Liver (tissue), 8 donors: ENCODE measurements at regions not wholly inside any gene's neighbourhood (a gene's known extent, or its start where the extent isn't known, plus 50 kb on each side); places are given as distances from the start of the nearest gene placed in this dataset.

Experiments used
- DNase-seq: peaks from one replicate; pipeline ENCODE4 v3.0.0-alpha.2; 2017; ENCODE audit warnings: low spot score
- H3K27ac ChIP-seq, 2 donors: one replicate each; pipeline ENCODE4 v1.7.0; 2013; ENCODE audit warnings: inconsistent platforms in 2 of 2, low read length in 2 of 2, control low read depth in 1 of 2, low read depth in 1 of 2, mild to moderate bottlenecking in 1 of 2
- H3K27me3 ChIP-seq, 4 donors: one replicate each; pipeline versions ENCODE4 v1.6.1 to v1.7.0; 2013; ENCODE audit warnings: low read length in 3 of 4, inconsistent platforms in 1 of 4, mild to moderate bottlenecking in 1 of 4, moderate library complexity in 1 of 4; ENCODE audit not compliant: control insufficient read depth in 4 of 4, insufficient read depth in 4 of 4
- H3K36me3 ChIP-seq, 4 donors: one replicate each; pipeline versions ENCODE4 v1.6.1 to v1.7.0; 2013; ENCODE audit warnings: low read length in 3 of 4, mild to moderate bottlenecking in 3 of 4, low read depth in 1 of 4, moderate library complexity in 1 of 4; ENCODE audit not compliant: control insufficient read depth in 4 of 4, insufficient read depth in 3 of 4
- H3K4me1 ChIP-seq, 4 donors: one replicate each; pipeline versions ENCODE4 v1.6.1 to v1.7.0; 2013; ENCODE audit warnings: low read length in 3 of 4, mild to moderate bottlenecking in 3 of 4, moderate library complexity in 1 of 4; ENCODE audit not compliant: control insufficient read depth in 4 of 4, insufficient read depth in 4 of 4
- H3K4me3 ChIP-seq, 3 donors: one replicate each; pipeline versions ENCODE4 v1.6.1 to v1.7.0; 2013; ENCODE audit warnings: low read length in 3 of 3, control low read depth in 1 of 3, low read depth in 1 of 3, mild to moderate bottlenecking in 1 of 3
- H3K9ac ChIP-seq, 2 donors: one replicate each; pipeline ENCODE4 v1.7.0; 2013; ENCODE audit warnings: low read length in 2 of 2, mild to moderate bottlenecking in 2 of 2, moderate library complexity in 2 of 2, control low read depth in 1 of 2, low read depth in 1 of 2
- H3K9me3 ChIP-seq, 4 donors: one replicate each; pipeline versions ENCODE4 v1.6.1 to v1.7.0; 2013; ENCODE audit warnings: low read length in 3 of 4; ENCODE audit not compliant: control insufficient read depth in 4 of 4
- CTCF ChIP-seq: fragments of 150-350 bp; IDR thresholded peaks from 2 replicates; pipeline ENCODE4 v1.5.1; 2017; ENCODE audit warnings: improper control_type of control experiment, low read depth, low read length; ENCODE audit not compliant: missing input control
- EGR1 ChIP-seq, 2 donors: IDR thresholded peaks; 2 replicates each; pipeline ENCODE4 v1.6.1; 2016 to 2018; ENCODE audit warnings: antibody characterized with exemption in 2 of 2, low read depth in 2 of 2
- FOXA1 ChIP-seq: IDR thresholded peaks from 2 replicates; pipeline ENCODE4 v1.6.1; 2016; ENCODE audit warnings: antibody characterized with exemption
- FOXA2 ChIP-seq: IDR thresholded peaks from 2 replicates; pipeline ENCODE4 v1.6.1; 2016; ENCODE audit warnings: antibody characterized with exemption
- JUND ChIP-seq, 2 donors: IDR thresholded peaks; 2 replicates each; pipeline ENCODE4 v1.6.1; 2016; ENCODE audit warnings: antibody characterized with exemption in 2 of 2
- MAX ChIP-seq: IDR thresholded peaks from 2 replicates; pipeline ENCODE4 v1.6.1; 2016; ENCODE audit warnings: antibody characterized with exemption
- NR2F2 ChIP-seq: IDR thresholded peaks from 2 replicates; pipeline ENCODE4 v1.6.1; 2016; ENCODE audit warnings: antibody characterized with exemption
- RAD21 ChIP-seq, 2 donors: IDR thresholded peaks; 2 replicates each; pipeline ENCODE4 v1.6.1; 2016; ENCODE audit warnings: antibody characterized with exemption in 2 of 2, mild to moderate bottlenecking in 2 of 2
- SP1 ChIP-seq: IDR thresholded peaks from 2 replicates; pipeline ENCODE4 v1.6.1; 2018; ENCODE audit warnings: antibody characterized with exemption, mild to moderate bottlenecking
- TAF1 ChIP-seq: conservative IDR thresholded peaks from 2 replicates; pipeline ENCODE4 v1.6.1; 2016; ENCODE audit warnings: antibody characterized with exemption, mild to moderate bottlenecking
- YY1 ChIP-seq: IDR thresholded peaks from 2 replicates; pipeline ENCODE4 v1.6.1; 2016; ENCODE audit warnings: antibody characterized with exemption, mild to moderate bottlenecking
- ZBTB33 ChIP-seq: IDR thresholded peaks from 2 replicates; pipeline ENCODE4 v1.6.1; 2016; ENCODE audit warnings: antibody characterized with exemption
- WGBS: extraction: QIAGEN DNeasy Blood & Tissue Kit; methylation state at CpG from one replicate; pipeline ENCODE4 v1.1.7; 2013; 5-methylcytosine and 5-hydroxymethylcytosine counted together
- donor health status: healthy.
- donor health status: healthy.
- donor health status: healthy.
- donor health status: healthy.
- donor health status: healthy.

- Histone ChIP-seq H3K9me3 (no peaks in the 10 kb centered on the region), H3K4me1 (no peaks in the 10 kb centered on the region), H3K9ac (no peak overlapping the region), H3K4me3 (no peak overlapping the region), H3K36me3 (no peaks in the 10 kb centered on the region), H3K27me3 (no peaks in the 10 kb centered on the region), H3K27ac (no peak overlapping the region)
- 83% methylated on average over 16 of the region's 16 CpGs for WGBS
- TF ChIP-seq FOXA2 (no peak), FOXA1 (no peak), YY1 (no peak)
- DNase-seq: no peak
Observed at GRCh38 chr5:2696156-2696807, 55.2 kb downstream of the IRX2 start.

GRCh38 chr5:2695200-2695891 is 56.1 kb downstream of the IRX2 start:
- TF ChIP-seq EGR1 (IDR thresholded peaks at IDR 0.05; ENCODE audit: low read depth in 2 of 2): no peak
- no peak for TF ChIP-seq TAF1
- TF ChIP-seq FOXA2: no peak
- TF ChIP-seq YY1: no peak
- TF ChIP-seq MAX: no peak
- no peak for TF ChIP-seq JUND (IDR thresholded peaks at IDR 0.05)
- TF ChIP-seq NR2F2: no peak
- TF ChIP-seq RAD21 (IDR thresholded peaks at IDR 0.05): no peak
- TF ChIP-seq CTCF: no peak
- TF ChIP-seq ZBTB33: no peak
- TF ChIP-seq SP1: no peak
- Histone ChIP-seq H3K9ac (no peak overlapping the region), H3K4me3 (no peak overlapping the region), H3K27me3 (no peaks in the 10 kb centered on the region), H3K36me3 (no peaks in the 10 kb centered on the region), H3K27ac (no peak overlapping the region), H3K4me1 (no peaks in the 10 kb centered on the region), H3K9me3 (peaks cover 0 to under 1% (median 0%) of the 10 kb centered on the region in 4 donors)
- no peak for DNase-seq
- WGBS: 73% methylated on average over 8 of the region's 8 CpGs

GRCh38 chr5:2691530-2691929 is 59.9 kb downstream of the IRX2 start:
- DNase-seq: no peak
- Histone ChIP-seq H3K27ac (no peak overlapping the region), H3K4me1 (no peaks in the 10 kb centered on the region), H3K4me3 (no peak overlapping the region), H3K9ac (no peak overlapping the region), H3K27me3 (no peaks in the 10 kb centered on the region), H3K9me3 (peaks cover 0 to 4% (median 0%) of the 10 kb centered on the region in 4 donors), H3K36me3 (no peaks in the 10 kb centered on the region)
- no peak for TF ChIP-seq RAD21 (IDR thresholded peaks at IDR 0.05)
- no peak for TF ChIP-seq FOXA1
- 40% methylated on average over 1 of the region's 1 CpG for WGBS
